ENCODE measurements at regions not wholly inside any gene's neighbourhood (a gene's known extent, or its start where the extent isn't known, plus 50 kb on each side); places are given as distances from the start of the nearest gene placed in this dataset.

GRCh38 chr12:16100206-16100605 is 177.3 kb downstream of the SLC15A5 start:
- Mint-ChIP-seq H3K4me1 (ENCODE audit: low read depth) (no peaks in the 10 kb centered on the region), H3K9me3 (ENCODE audit: low read depth) (peaks cover 25% of the 10 kb centered on the region), H3K4me3 (ENCODE audit: low read depth) (no peak overlapping the region), H3K27ac (no peak overlapping the region), H3K36me3 (ENCODE audit: insufficient read depth) (no peaks in the 10 kb centered on the region), H3K27me3 (no peaks in the 10 kb centered on the region)
- DNase-seq (ENCODE audit: low spot score, unreplicated experiment) = no peak
- TF ChIP-seq, protein P1, sequence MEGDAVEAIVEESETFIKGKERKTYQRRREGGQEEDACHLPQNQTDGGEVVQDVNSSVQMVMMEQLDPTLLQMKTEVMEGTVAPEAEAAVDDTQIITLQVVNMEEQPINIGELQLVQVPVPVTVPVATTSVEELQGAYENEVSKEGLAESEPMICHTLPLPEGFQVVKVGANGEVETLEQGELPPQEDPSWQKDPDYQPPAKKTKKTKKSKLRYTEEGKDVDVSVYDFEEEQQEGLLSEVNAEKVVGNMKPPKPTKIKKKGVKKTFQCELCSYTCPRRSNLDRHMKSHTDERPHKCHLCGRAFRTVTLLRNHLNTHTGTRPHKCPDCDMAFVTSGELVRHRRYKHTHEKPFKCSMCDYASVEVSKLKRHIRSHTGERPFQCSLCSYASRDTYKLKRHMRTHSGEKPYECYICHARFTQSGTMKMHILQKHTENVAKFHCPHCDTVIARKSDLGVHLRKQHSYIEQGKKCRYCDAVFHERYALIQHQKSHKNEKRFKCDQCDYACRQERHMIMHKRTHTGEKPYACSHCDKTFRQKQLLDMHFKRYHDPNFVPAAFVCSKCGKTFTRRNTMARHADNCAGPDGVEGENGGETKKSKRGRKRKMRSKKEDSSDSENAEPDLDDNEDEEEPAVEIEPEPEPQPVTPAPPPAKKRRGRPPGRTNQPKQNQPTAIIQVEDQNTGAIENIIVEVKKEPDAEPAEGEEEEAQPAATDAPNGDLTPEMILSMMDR (IDR thresholded peaks at IDR 0.05; ENCODE audit: unreplicated experiment) = no peak

DNA sequence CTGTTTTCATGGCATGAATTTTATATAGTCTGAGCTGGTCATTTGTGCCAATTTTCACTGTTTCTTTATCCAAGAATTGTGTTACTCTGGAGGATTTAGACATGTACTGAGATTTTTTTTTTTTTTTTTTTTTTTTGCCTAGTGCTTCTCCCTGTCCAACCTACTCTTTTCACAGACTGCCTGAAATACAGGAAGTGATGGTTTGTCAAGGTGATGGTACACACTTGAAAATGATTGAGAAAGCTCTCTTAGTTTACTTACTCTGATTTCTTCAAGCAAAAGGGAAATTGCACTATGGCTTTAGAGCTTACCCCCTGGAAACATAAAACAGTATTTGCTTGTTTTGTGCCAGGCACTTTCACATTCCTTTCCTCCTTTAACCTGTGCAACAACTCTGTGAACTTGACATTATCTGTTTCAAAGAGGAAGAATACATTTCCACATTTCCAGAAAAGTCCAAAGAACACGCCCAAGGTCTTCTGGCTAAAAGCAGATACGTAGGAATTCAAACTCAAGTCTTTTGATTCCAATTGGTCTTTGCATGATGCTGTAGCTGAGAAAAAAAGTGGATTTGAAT is 181.1 kb downstream of the SLC15A5 start:
- H3K36me3 Mint-ChIP-seq (ENCODE audit: insufficient read depth) = no peaks in the 10 kb centered on the region
- DNase-seq (ENCODE audit: low spot score, unreplicated experiment) = no peak
- H3K27me3 Mint-ChIP-seq = no peaks in the 10 kb centered on the region
- no peak overlapping the region for H3K27ac Mint-ChIP-seq
- H3K4me3 Mint-ChIP-seq (ENCODE audit: low read depth) = no peak overlapping the region
- TF ChIP-seq, protein P1 (IDR thresholded peaks at IDR 0.05; ENCODE audit: unreplicated experiment) = no peak
- no peaks in the 10 kb centered on the region for H3K4me1 Mint-ChIP-seq (ENCODE audit: low read depth)
- peaks cover 5% of the 10 kb centered on the region for H3K9me3 Mint-ChIP-seq (ENCODE audit: low read depth)

- Mint-ChIP-seq H3K9me3 (ENCODE audit: low read depth) (peaks cover 10% of the 10 kb centered on the region), H3K27me3 (no peaks in the 10 kb centered on the region), H3K4me3 (ENCODE audit: low read depth) (no peak overlapping the region), H3K4me1 (ENCODE audit: low read depth) (no peaks in the 10 kb centered on the region), H3K36me3 (ENCODE audit: insufficient read depth) (no peaks in the 10 kb centered on the region), H3K27ac (no peak overlapping the region)
- TF ChIP-seq, protein P1 (IDR thresholded peaks at IDR 0.05; ENCODE audit: unreplicated experiment) = no peak
- DNase-seq (ENCODE audit: low spot score, unreplicated experiment) = no peak
These were observed 181.9 kb downstream of the SLC15A5 start for GRCh38 chr12:16095531-16096110.

DNA sequence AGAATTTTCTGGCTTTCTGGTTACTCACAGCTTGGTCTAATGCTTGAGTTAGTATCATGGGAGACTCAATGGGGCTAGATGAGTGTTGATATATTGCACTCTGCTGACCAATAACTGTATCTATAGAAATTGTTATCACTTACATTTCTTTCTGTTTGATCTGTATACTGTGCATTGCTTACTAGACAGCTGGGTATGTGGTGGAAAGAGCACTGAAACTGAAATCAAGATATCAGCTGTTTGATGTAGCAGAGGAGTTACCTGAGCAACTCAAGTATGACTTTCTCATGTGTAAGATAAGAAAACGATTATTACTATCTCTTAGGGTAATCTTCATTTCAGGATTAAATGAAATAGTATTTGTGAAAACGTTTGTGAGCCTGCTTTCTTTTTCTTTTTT is 183.0 kb downstream of the SLC15A5 start:
- Mint-ChIP-seq H3K27ac (no peak overlapping the region), H3K9me3 (ENCODE audit: low read depth) (peaks cover 10% of the 10 kb centered on the region), H3K36me3 (ENCODE audit: insufficient read depth) (no peaks in the 10 kb centered on the region), H3K4me3 (ENCODE audit: low read depth) (no peak overlapping the region), H3K27me3 (no peaks in the 10 kb centered on the region), H3K4me1 (ENCODE audit: low read depth) (no peaks in the 10 kb centered on the region)
- TF ChIP-seq, protein P1 (IDR thresholded peaks at IDR 0.05; ENCODE audit: unreplicated experiment) = no peak
- no peak for DNase-seq (ENCODE audit: low spot score, unreplicated experiment)

DNA sequence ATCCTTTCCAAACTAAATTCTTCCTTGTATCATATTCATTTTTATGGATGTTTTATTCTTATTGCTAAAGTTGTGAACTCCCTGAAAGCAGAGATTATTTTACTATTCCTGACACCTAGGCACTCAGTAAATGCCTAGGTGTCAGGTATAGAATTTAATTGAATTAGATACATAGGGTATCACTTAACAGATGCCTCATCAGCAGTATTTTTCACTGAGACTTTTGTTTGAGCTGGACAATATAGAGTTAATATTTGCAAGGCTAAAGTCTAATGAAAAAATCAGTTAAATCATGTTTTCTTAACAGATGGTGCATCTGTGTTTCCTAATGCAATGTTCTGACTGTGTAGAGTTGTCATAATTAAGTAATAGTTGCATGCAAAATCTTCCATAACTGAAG is 182.7 kb downstream of the DERA start:
- Mint-ChIP-seq H3K4me3 (ENCODE audit: low read depth) (no peak overlapping the region), H3K27ac (no peak overlapping the region), H3K27me3 (no peaks in the 10 kb centered on the region), H3K9me3 (ENCODE audit: low read depth) (peaks cover 10% of the 10 kb centered on the region), H3K4me1 (ENCODE audit: low read depth) (no peaks in the 10 kb centered on the region), H3K36me3 (ENCODE audit: insufficient read depth) (no peaks in the 10 kb centered on the region)
- no peak for DNase-seq (ENCODE audit: low spot score, unreplicated experiment)
- TF ChIP-seq, protein P1 (IDR thresholded peaks at IDR 0.05; ENCODE audit: unreplicated experiment) = no peak
